NCI-H2196 (cell line): ENCODE measurements at regions not wholly inside any gene's neighbourhood (a gene's known extent, or its start where the extent isn't known, plus 50 kb on each side); places are given as distances from the start of the nearest gene placed in this dataset.

ENCODE experiments used
- DNase-seq: peaks from one replicate; lab custom pipeline; 2025; ENCODE audit not compliant: unreplicated experiment; lab: John Stamatoyannopoulos, UW

- no peak for DNase-seq
Observed at GRCh38 chr4:20629186-20630106, 70.8 kb upstream of the PACRGL start.

- DNase-seq: no peak
Observed at GRCh38 chr4:20638825-20639224, 61.4 kb upstream of the PACRGL start.

- DNase-seq: no peak
Observed at GRCh38 chr4:20639346-20639745, 60.9 kb upstream of the PACRGL start.

- DNase-seq: no peak
Observed at GRCh38 chr4:20640989-20641388, 59.3 kb upstream of the PACRGL start.

GRCh38 chr4:20641976-20642375 lies 58.3 kb upstream of the PACRGL start:
- DNase-seq: no peak

GRCh38 chr4:20643631-20644030 lies 56.6 kb upstream of the PACRGL start:
- DNase-seq: no peak

GRCh38 chr4:20645236-20645635 lies 55.0 kb upstream of the PACRGL start:
- no peak for DNase-seq

- no peak for DNase-seq
Observed at GRCh38 chr4:20646287-20646686, 54.0 kb upstream of the PACRGL start.
